Liver (tissue), 3 donors: ENCODE measurements at regions not wholly inside any gene's neighbourhood (a gene's known extent, or its start where the extent isn't known, plus 50 kb on each side); places are given as distances from the start of the nearest gene placed in this dataset.

Experiments used
- CTCF ChIP-seq: fragments of 150-350 bp; IDR thresholded peaks from 2 replicates; pipeline ENCODE4 v1.5.1; 2017; ENCODE audit warnings: improper control_type of control experiment, low read depth, low read length; ENCODE audit not compliant: missing input control
- EGR1 ChIP-seq, 2 donors: IDR thresholded peaks; 2 replicates each; pipeline ENCODE4 v1.6.1; 2016 to 2018; ENCODE audit warnings: antibody characterized with exemption in 2 of 2, low read depth in 2 of 2
- FOXA1 ChIP-seq: IDR thresholded peaks from 2 replicates; pipeline ENCODE4 v1.6.1; 2016; ENCODE audit warnings: antibody characterized with exemption
- FOXA2 ChIP-seq: IDR thresholded peaks from 2 replicates; pipeline ENCODE4 v1.6.1; 2016; ENCODE audit warnings: antibody characterized with exemption
- GABPA ChIP-seq, 2 donors: IDR thresholded peaks in 1 of 2; conservative IDR thresholded peaks in 1 of 2; 2 replicates each; pipeline ENCODE4 v1.6.1; 2016; ENCODE audit warnings: antibody characterized with exemption in 2 of 2, mild to moderate bottlenecking in 1 of 2, moderate library complexity in 1 of 2
- RAD21 ChIP-seq, 2 donors: IDR thresholded peaks; 2 replicates each; pipeline ENCODE4 v1.6.1; 2016; ENCODE audit warnings: antibody characterized with exemption in 2 of 2, mild to moderate bottlenecking in 2 of 2
- RXRA ChIP-seq, 2 donors: IDR thresholded peaks; 2 replicates each; pipeline ENCODE4 v1.6.1; 2017 to 2018; ENCODE audit warnings: antibody characterized with exemption in 2 of 2, mild to moderate bottlenecking in 1 of 2
- SP1 ChIP-seq: IDR thresholded peaks from 2 replicates; pipeline ENCODE4 v1.6.1; 2018; ENCODE audit warnings: antibody characterized with exemption, mild to moderate bottlenecking
- TAF1 ChIP-seq: conservative IDR thresholded peaks from 2 replicates; pipeline ENCODE4 v1.6.1; 2016; ENCODE audit warnings: antibody characterized with exemption, mild to moderate bottlenecking
- YY1 ChIP-seq: IDR thresholded peaks from 2 replicates; pipeline ENCODE4 v1.6.1; 2016; ENCODE audit warnings: antibody characterized with exemption, mild to moderate bottlenecking
- TF ChIP-seq, protein P1 (sequence below): IDR thresholded peaks from 2 replicates; pipeline ENCODE4 v1.6.1; 2016; ENCODE audit warnings: antibody characterized with exemption, mild to moderate bottlenecking
- donor health status: healthy.
- donor health status: healthy.

GRCh38 chr20:40244286-40244685, 444.8 kb downstream of the MAFB start:
- TF ChIP-seq CTCF = no peak
- TF ChIP-seq FOXA2 = no peak
- TF ChIP-seq RAD21 (IDR thresholded peaks at IDR 0.05) = no peak
- no peak for TF ChIP-seq FOXA1
- TF ChIP-seq RXRA (IDR thresholded peaks at IDR 0.05) = no peak
- TF ChIP-seq TAF1 = no peak
- TF ChIP-seq YY1 = no peak
- TF ChIP-seq SP1 = no peak
- TF ChIP-seq, protein P1, sequence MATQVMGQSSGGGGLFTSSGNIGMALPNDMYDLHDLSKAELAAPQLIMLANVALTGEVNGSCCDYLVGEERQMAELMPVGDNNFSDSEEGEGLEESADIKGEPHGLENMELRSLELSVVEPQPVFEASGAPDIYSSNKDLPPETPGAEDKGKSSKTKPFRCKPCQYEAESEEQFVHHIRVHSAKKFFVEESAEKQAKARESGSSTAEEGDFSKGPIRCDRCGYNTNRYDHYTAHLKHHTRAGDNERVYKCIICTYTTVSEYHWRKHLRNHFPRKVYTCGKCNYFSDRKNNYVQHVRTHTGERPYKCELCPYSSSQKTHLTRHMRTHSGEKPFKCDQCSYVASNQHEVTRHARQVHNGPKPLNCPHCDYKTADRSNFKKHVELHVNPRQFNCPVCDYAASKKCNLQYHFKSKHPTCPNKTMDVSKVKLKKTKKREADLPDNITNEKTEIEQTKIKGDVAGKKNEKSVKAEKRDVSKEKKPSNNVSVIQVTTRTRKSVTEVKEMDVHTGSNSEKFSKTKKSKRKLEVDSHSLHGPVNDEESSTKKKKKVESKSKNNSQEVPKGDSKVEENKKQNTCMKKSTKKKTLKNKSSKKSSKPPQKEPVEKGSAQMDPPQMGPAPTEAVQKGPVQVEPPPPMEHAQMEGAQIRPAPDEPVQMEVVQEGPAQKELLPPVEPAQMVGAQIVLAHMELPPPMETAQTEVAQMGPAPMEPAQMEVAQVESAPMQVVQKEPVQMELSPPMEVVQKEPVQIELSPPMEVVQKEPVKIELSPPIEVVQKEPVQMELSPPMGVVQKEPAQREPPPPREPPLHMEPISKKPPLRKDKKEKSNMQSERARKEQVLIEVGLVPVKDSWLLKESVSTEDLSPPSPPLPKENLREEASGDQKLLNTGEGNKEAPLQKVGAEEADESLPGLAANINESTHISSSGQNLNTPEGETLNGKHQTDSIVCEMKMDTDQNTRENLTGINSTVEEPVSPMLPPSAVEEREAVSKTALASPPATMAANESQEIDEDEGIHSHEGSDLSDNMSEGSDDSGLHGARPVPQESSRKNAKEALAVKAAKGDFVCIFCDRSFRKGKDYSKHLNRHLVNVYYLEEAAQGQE = no peak
- TF ChIP-seq GABPA (IDR thresholded peaks at IDR 0.05 in 1 of 2, conservative IDR thresholded peaks at IDR 0.05 in 1 of 2) = no peak
- TF ChIP-seq EGR1 (IDR thresholded peaks at IDR 0.05; ENCODE audit: low read depth in 2 of 2) = no peak
